ENCODE measurements at regions not wholly inside any gene's neighbourhood (a gene's known extent, or its start where the extent isn't known, plus 50 kb on each side); places are given as distances from the start of the nearest gene placed in this dataset.
A peak's percentile ranks its signal among the peaks of the same experiment; 100 is the strongest.

DNA sequence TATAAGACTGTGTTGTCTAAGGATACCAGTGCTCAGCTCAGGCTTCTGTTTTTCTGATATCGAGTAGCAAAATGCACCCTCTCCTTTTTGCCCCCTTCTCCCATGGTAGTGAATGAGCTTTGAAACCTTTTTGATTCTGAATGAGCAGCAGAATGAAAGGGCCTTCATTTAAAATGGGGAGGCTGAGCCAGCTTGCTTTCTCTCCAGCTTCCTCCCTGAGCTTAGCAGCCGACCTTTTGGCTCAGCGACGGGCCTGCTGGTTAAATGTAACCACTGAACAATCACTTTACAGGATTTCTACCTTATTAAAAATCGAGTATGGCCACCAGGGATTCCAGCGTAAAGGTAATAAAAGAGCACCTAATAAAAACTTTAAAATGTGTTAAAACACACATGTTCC lies 133.7 kb upstream of the SPACA1 start:
- H4K91ac ChIP-seq (ENCODE audit: low read depth, low read length) = no peak overlapping the region
- H4K8ac ChIP-seq (ENCODE audit: low read depth, low read length) = no peak overlapping the region
- no peak overlapping the region for H3K18ac ChIP-seq (ENCODE audit: low read length)
- H3K79me1 ChIP-seq (ENCODE audit: low read length) = no peaks in the 10 kb centered on the region
- no peak for DNase-seq
- H3K4ac ChIP-seq (ENCODE audit: low read depth, low read length) = no peak overlapping the region
- no peaks in the 10 kb centered on the region for H3K36me3 ChIP-seq (ENCODE audit: control insufficient read depth in 1 of 2, insufficient read depth in 2 of 2, low read length in 2 of 2)
- no peak overlapping the region for H3K9ac ChIP-seq (ENCODE audit: low read length)
- no peak overlapping the region for H2BK5ac ChIP-seq (ENCODE audit: low read depth, low read length, poor library complexity)
- H4K12ac ChIP-seq (ENCODE audit: low read depth, low read length) = no peak overlapping the region
- no peak overlapping the region for H3K27ac ChIP-seq (ENCODE audit: low read depth, low read length)
- no peak overlapping the region for H2BK12ac ChIP-seq (ENCODE audit: low read length)
- no peaks in the 10 kb centered on the region for H3K79me2 ChIP-seq (ENCODE audit: control insufficient read depth, insufficient read depth, low read length, poor library complexity)
- WGBS (ENCODE audit: extremely low coverage, insufficient coverage, insufficient read length) = no CpG with 5 or more reads among the region's 6 CpGs
- H3K4me2 ChIP-seq (ENCODE audit: low read length) = no peak overlapping the region
- no peak overlapping the region for H2AFZ ChIP-seq (ENCODE audit: insufficient read depth, low read length, poor library complexity)
- no peak overlapping the region for H2AK5ac ChIP-seq (ENCODE audit: low read length)
- H3K27me3 ChIP-seq (ENCODE audit: insufficient read depth, low read length) = no peaks in the 10 kb centered on the region
- peaks cover 6% of the 10 kb centered on the region for H3K9me3 ChIP-seq (ENCODE audit: insufficient read depth, low read depth, low read length)
- H3K4me3 ChIP-seq (ENCODE audit: low read depth, low read length) = no peak overlapping the region
- no peak overlapping the region for H3K14ac ChIP-seq (ENCODE audit: low read length)
- H3K4me1 ChIP-seq (ENCODE audit: control insufficient read depth in 1 of 2, insufficient read depth in 2 of 2, low read length in 2 of 2) = no peaks in the 10 kb centered on the region
- no peak overlapping the region for H2BK120ac ChIP-seq (ENCODE audit: insufficient read depth, low read length, poor library complexity)
- no peak overlapping the region for H3K23ac ChIP-seq (ENCODE audit: low read length)

DNA sequence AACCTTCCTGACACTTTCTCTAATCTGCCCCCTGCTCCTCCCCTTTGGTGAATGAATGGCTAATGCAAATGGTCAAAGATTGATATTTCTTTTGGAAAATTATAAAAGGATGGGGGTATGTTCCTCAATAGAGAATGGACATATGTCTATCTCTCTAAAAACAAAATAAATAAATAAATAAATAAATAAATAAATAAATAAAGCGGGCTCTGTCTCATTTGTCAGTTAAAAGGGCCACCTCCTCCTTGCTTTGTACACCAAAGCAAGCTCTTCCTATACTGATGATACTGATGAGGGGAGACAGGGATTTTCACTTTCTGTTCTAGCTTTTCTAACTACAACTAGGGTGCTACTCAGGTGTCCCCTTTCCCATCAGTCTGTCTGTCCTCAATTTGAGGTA lies 135.5 kb upstream of the SPACA1 start:
- Histone ChIP-seq H3K9ac (ENCODE audit: low read length) (no peak overlapping the region), H3K27ac (ENCODE audit: low read depth, low read length) (no peak overlapping the region), H3K9me3 (ENCODE audit: insufficient read depth, low read depth, low read length) (peaks cover 6% of the 10 kb centered on the region), H2BK12ac (ENCODE audit: low read length) (no peak overlapping the region), H4K12ac (ENCODE audit: low read depth, low read length) (no peak overlapping the region), H2BK120ac (ENCODE audit: insufficient read depth, low read length, poor library complexity) (no peak overlapping the region), H4K91ac (ENCODE audit: low read depth, low read length) (no peak overlapping the region), H3K4me1 (ENCODE audit: control insufficient read depth in 1 of 2, insufficient read depth in 2 of 2, low read length in 2 of 2) (no peaks in the 10 kb centered on the region), H2AK5ac (ENCODE audit: low read length) (no peak overlapping the region), H3K14ac (ENCODE audit: low read length) (no peak overlapping the region), H3K27me3 (ENCODE audit: insufficient read depth, low read length) (no peaks in the 10 kb centered on the region), H3K4me2 (ENCODE audit: low read length) (no peak overlapping the region), H3K4me3 (ENCODE audit: low read depth, low read length) (no peak overlapping the region), H3K79me1 (ENCODE audit: low read length) (no peaks in the 10 kb centered on the region), H2BK5ac (ENCODE audit: low read depth, low read length, poor library complexity) (no peak overlapping the region), H3K23ac (ENCODE audit: low read length) (no peak overlapping the region), H3K4ac (ENCODE audit: low read depth, low read length) (no peak overlapping the region), H4K8ac (ENCODE audit: low read depth, low read length) (no peak overlapping the region), H3K18ac (ENCODE audit: low read length) (no peak overlapping the region), H2AFZ (ENCODE audit: insufficient read depth, low read length, poor library complexity) (no peak overlapping the region), H3K79me2 (ENCODE audit: control insufficient read depth, insufficient read depth, low read length, poor library complexity) (no peaks in the 10 kb centered on the region), H3K36me3 (ENCODE audit: control insufficient read depth in 1 of 2, insufficient read depth in 2 of 2, low read length in 2 of 2) (no peaks in the 10 kb centered on the region)
- no CpG with 5 or more reads among the region's 1 CpG for WGBS (ENCODE audit: extremely low coverage, insufficient coverage, insufficient read length)
- DNase-seq = no peak

DNA sequence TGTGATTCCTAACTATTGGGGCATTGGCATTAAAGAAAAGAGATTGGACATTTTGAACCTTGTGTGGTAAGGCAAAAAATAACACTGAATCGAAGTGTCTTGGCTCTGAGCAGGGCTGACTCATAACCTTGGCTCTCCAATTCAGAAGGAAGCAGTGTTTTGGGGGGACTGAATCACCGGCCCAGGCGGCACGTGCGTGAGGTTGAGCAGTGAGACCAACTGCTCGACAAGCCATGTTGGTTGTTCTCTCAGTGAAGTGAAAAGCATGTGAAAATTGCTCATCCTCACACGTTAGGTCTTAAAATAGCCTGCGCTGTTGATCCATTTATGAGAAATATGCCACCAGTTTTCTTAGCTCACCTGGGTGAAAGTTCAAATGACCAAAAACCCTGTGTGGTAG lies 137.8 kb upstream of the SPACA1 start:
- Histone ChIP-seq H3K4me3 (ENCODE audit: low read depth, low read length) (no peak overlapping the region), H3K14ac (ENCODE audit: low read length) (no peak overlapping the region), H3K27me3 (ENCODE audit: insufficient read depth, low read length) (no peaks in the 10 kb centered on the region), H2AFZ (ENCODE audit: insufficient read depth, low read length, poor library complexity) (no peak overlapping the region), H4K91ac (ENCODE audit: low read depth, low read length) (no peak overlapping the region), H3K79me1 (ENCODE audit: low read length) (no peaks in the 10 kb centered on the region), H2BK5ac (ENCODE audit: low read depth, low read length, poor library complexity) (no peak overlapping the region), H2BK120ac (ENCODE audit: insufficient read depth, low read length, poor library complexity) (no peak overlapping the region), H3K4me1 (ENCODE audit: control insufficient read depth in 1 of 2, insufficient read depth in 2 of 2, low read length in 2 of 2) (no peaks in the 10 kb centered on the region), H3K9ac (ENCODE audit: low read length) (no peak overlapping the region), H3K79me2 (ENCODE audit: control insufficient read depth, insufficient read depth, low read length, poor library complexity) (no peaks in the 10 kb centered on the region), H4K12ac (ENCODE audit: low read depth, low read length) (no peak overlapping the region), H3K9me3 (ENCODE audit: insufficient read depth, low read depth, low read length) (no peaks in the 10 kb centered on the region), H2AK5ac (ENCODE audit: low read length) (no peak overlapping the region), H3K4ac (ENCODE audit: low read depth, low read length) (no peak overlapping the region), H3K4me2 (ENCODE audit: low read length) (no peak overlapping the region), H3K36me3 (ENCODE audit: control insufficient read depth in 1 of 2, insufficient read depth in 2 of 2, low read length in 2 of 2) (no peaks in the 10 kb centered on the region), H3K18ac (ENCODE audit: low read length) (no peak overlapping the region), H3K23ac (ENCODE audit: low read length) (no peak overlapping the region), H3K27ac (ENCODE audit: low read depth, low read length) (no peak overlapping the region), H4K8ac (ENCODE audit: low read depth, low read length) (no peak overlapping the region), H2BK12ac (ENCODE audit: low read length) (no peak overlapping the region)
- WGBS (ENCODE audit: extremely low coverage, insufficient coverage, insufficient read length) = no CpG with 5 or more reads among the region's 8 CpGs
- peak in 1 of 2 donors; percentile 4 for DNase-seq

DNA sequence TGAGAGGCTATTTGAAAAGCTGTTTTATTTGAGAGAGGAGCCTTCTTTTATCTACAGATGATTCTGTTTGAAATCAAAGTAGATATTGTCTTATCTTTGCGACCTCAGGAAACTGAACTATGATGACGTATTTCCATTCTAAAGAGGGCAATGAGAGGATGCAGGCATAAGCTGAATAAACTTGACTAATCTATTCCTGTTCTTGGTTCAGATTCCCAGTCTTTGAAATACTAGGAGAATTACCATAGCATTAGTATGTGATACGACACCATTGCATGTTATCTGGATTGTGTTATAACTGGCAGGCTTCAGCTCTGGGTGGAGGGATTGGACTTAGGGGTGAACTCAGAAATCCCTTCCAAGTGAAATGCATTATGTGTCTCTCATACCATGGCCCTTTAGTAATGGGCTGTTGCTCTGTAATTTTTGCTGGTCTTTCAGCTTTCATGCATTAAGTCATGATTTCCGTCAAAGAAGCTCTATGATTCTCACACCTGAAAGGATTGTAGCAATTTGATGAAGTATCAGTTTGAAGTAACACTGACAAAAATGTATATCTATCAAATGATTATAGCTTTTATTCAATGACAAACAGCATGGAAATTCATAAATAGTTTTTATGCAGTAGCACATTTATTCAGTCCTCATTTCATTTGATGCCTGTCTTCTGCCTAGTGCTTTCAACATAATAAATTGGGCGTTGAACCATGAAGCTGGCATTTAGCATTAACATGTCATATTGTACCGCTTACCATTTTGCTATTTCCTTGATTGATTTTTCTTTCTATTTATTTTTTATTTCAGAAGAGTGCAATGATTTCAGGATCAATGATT lies 138.4 kb upstream of the SPACA1 start:
- Histone ChIP-seq H2AFZ (ENCODE audit: insufficient read depth, low read length, poor library complexity) (no peak overlapping the region), H3K9me3 (ENCODE audit: insufficient read depth, low read depth, low read length) (no peaks in the 10 kb centered on the region), H3K27me3 (ENCODE audit: insufficient read depth, low read length) (no peaks in the 10 kb centered on the region), H3K18ac (ENCODE audit: low read length) (no peak overlapping the region), H2BK5ac (ENCODE audit: low read depth, low read length, poor library complexity) (no peak overlapping the region), H3K23ac (ENCODE audit: low read length) (no peak overlapping the region), H3K36me3 (ENCODE audit: control insufficient read depth in 1 of 2, insufficient read depth in 2 of 2, low read length in 2 of 2) (no peaks in the 10 kb centered on the region), H3K4me2 (ENCODE audit: low read length) (no peak overlapping the region), H4K8ac (ENCODE audit: low read depth, low read length) (no peak overlapping the region), H3K4me1 (ENCODE audit: control insufficient read depth in 1 of 2, insufficient read depth in 2 of 2, low read length in 2 of 2) (no peaks in the 10 kb centered on the region), H2BK12ac (ENCODE audit: low read length) (no peak overlapping the region), H4K91ac (ENCODE audit: low read depth, low read length) (no peak overlapping the region), H3K14ac (ENCODE audit: low read length) (no peak overlapping the region), H3K9ac (ENCODE audit: low read length) (no peak overlapping the region), H2AK5ac (ENCODE audit: low read length) (no peak overlapping the region), H3K27ac (ENCODE audit: low read depth, low read length) (no peak overlapping the region), H2BK120ac (ENCODE audit: insufficient read depth, low read length, poor library complexity) (no peak overlapping the region), H3K79me2 (ENCODE audit: control insufficient read depth, insufficient read depth, low read length, poor library complexity) (no peaks in the 10 kb centered on the region), H3K4me3 (ENCODE audit: low read depth, low read length) (no peak overlapping the region), H3K79me1 (ENCODE audit: low read length) (no peaks in the 10 kb centered on the region), H4K12ac (ENCODE audit: low read depth, low read length) (no peak overlapping the region), H3K4ac (ENCODE audit: low read depth, low read length) (no peak overlapping the region)
- whole genome bisulfite sequencing (ENCODE audit: extremely low coverage, insufficient coverage, insufficient read length) = no CpG with 5 or more reads among the region's 6 CpGs
- no peak for DNase-seq
